GM12875 (cell line): ENCODE measurements at regions not wholly inside any gene's neighbourhood (a gene's known extent, or its start where the extent isn't known, plus 50 kb on each side); places are given as distances from the start of the nearest gene placed in this dataset.

Source experiments
- H3K4me3 ChIP-seq: one replicate; pipeline ENCODE4 v1.5.1; 2011; ENCODE audit warnings: low read depth, low read length, control low read depth
- CTCF ChIP-seq: IDR thresholded peaks from 2 replicates; pipeline ENCODE4 v1.5.1; 2011; ENCODE audit warnings: low read depth, mild to moderate bottlenecking, control low read depth, inconsistent platforms, low read length, moderate library complexity, borderline replicate concordance; ENCODE audit not compliant: insufficient read depth

DNA sequence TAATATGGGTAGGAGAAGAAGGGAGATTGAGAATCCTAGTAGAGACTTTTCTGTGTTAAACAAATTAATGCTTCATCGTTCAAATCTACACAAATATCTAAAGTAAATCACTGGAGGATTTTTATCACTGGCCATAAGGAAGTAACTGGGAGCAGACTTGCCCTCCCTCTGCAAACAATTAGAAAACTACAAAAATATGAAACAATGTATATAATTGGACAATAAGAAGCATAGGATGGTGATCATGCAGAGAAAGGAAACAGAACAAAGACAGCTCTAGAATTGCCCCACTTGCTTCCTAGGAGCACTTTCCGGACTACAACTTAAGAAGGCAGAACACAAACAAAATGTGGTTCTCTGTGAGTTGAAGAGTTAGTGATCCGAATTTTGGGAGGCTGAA is 452.7 kb upstream of the KLHL29 start:
- no peak overlapping the region for H3K4me3 ChIP-seq
- TF ChIP-seq CTCF, result no peak

GRCh38 chr2:22934747-22935146 is 450.2 kb upstream of the KLHL29 start:
- no peak overlapping the region for H3K4me3 ChIP-seq
- no peak for TF ChIP-seq CTCF

DNA sequence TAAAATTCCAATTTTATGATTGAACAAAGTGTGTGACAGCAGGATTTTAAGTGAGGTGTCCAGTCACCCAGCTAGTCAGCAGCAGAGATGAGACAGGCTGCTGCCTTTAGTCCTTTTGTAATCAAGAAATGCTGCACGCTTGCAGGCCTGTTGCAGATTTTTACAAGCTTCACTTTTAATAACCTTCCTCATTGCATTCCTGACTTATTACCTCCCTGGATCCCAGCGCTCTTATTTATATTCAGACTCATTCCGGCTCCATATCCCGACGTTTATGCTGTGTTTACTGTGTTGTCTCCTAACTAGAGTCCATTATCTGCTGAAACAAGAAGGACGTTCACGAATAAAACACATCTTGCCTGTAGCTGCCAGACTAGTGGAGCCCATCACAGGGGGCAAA is 442.5 kb upstream of the KLHL29 start:
- no peak overlapping the region for H3K4me3 ChIP-seq
- no peak for TF ChIP-seq CTCF

DNA sequence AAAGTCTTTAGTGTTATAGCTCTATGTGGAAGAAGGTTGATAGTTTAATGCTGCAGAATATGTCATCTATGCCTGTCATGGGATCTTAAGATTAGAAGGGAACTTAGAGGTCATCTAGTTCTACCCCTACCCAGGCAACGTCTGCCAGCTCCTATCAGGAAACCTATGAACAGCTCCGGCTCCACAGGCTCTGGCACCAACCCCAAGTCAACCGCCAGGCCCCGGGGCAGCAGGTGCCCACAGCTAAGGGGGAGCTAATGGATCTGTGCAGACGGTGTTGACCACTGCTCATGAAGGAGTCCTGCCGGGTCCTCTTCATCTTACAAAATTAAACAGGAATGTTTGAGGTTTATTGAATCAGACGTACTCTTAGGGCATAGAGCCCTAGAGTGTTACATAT is 440.8 kb upstream of the KLHL29 start:
- no peak for TF ChIP-seq CTCF
- no peak overlapping the region for H3K4me3 ChIP-seq

GRCh38 chr2:22946553-22946952 is 438.4 kb upstream of the KLHL29 start:
- H3K4me3 ChIP-seq, result no peak overlapping the region
- no peak for TF ChIP-seq CTCF

- no peak for TF ChIP-seq CTCF
- H3K4me3 ChIP-seq, result no peak overlapping the region
Observed at GRCh38 chr2:22947741-22948140, 437.2 kb upstream of the KLHL29 start.

DNA sequence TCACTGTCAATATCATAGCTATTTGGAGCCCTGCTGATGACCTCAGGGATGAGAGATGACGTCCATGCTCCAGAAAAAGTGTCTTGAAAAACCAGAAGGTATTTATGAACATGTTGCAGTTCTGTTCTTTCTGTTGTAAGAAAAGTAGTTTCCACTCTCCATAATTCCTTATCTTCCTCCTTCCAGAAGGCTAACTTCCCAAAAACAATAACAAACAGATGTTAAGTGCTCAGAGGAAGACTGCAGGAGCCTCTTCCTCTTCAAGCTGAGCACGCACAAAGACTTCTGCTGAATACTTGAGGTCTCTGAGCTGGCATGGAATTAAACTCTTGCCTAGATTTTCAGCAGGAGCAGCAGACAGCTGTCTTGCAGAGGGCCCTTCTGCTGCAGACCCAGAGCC is 434.5 kb upstream of the KLHL29 start:
- TF ChIP-seq CTCF, result no peak
- H3K4me3 ChIP-seq, result no peak overlapping the region
